HG02571 (cell line): ENCODE measurements at regions not wholly inside any gene's neighbourhood (a gene's known extent, or its start where the extent isn't known, plus 50 kb on each side); places are given as distances from the start of the nearest gene placed in this dataset.
"Not testable (repeated sequence)": the region's sequence is repeated elsewhere in the genome, so short reads cannot be mapped to it uniquely, and the experiment has no call there.

Experiments used
- ATAC-seq: cut with Tn5 transposase; IDR thresholded peaks from one replicate; pipeline ENCODE4 v1.9.1; 2021; ENCODE audit warnings: mild to moderate bottlenecking, moderate library complexity; ENCODE audit not compliant: unreplicated experiment

GRCh38 chr16:29261427-29262248 is 144.9 kb downstream of the NPIPB11 start:
- not testable (repeated sequence) for ATAC-seq

GRCh38 chr16:29260683-29261426 is 145.7 kb downstream of the NPIPB11 start:
- ATAC-seq, result not testable (repeated sequence)

GRCh38 chr16:29259635-29260457 is 146.7 kb downstream of the NPIPB11 start:
- ATAC-seq, result not testable (repeated sequence)

- ATAC-seq, result not testable (repeated sequence)
These were observed 147.4 kb downstream of the NPIPB11 start for GRCh38 chr16:29258946-29259634.

- not testable (repeated sequence) for ATAC-seq
These were observed 148.8 kb downstream of the NPIPB11 start for GRCh38 chr16:29257419-29258336.

GRCh38 chr16:29256501-29256981 is 150.0 kb downstream of the NPIPB11 start:
- ATAC-seq, result no peak

GRCh38 chr16:29255957-29256356 is 150.6 kb downstream of the NPIPB11 start:
- not testable (repeated sequence) for ATAC-seq

- not testable (repeated sequence) for ATAC-seq
These were observed 151.1 kb downstream of the NPIPB11 start for GRCh38 chr16:29255496-29255796.

- ATAC-seq, result no peak
These were observed 151.6 kb downstream of the NPIPB11 start for GRCh38 chr16:29254676-29255495.

GRCh38 chr16:29253716-29254590 is 152.6 kb downstream of the NPIPB11 start:
- not testable (repeated sequence) for ATAC-seq

GRCh38 chr16:29253066-29253590 is 153.4 kb downstream of the NPIPB11 start:
- ATAC-seq, result not testable (repeated sequence)

GRCh38 chr16:29252311-29252710 is 154.2 kb downstream of the NPIPB11 start:
- not testable (repeated sequence) for ATAC-seq

GRCh38 chr16:29251571-29252011 is 154.9 kb downstream of the NPIPB11 start:
- not testable (repeated sequence) for ATAC-seq

- ATAC-seq, result not testable (repeated sequence)
These were observed 155.5 kb downstream of the NPIPB11 start for GRCh38 chr16:29250923-29251434.

GRCh38 chr16:29250469-29250868 is 156.0 kb downstream of the NPIPB11 start:
- not testable (repeated sequence) for ATAC-seq

- ATAC-seq, result not testable (repeated sequence)
These were observed 157.6 kb downstream of the NPIPB11 start for GRCh38 chr16:29248940-29249318.
